ENCODE measurements at regions not wholly inside any gene's neighbourhood (a gene's known extent, or its start where the extent isn't known, plus 50 kb on each side); places are given as distances from the start of the nearest gene placed in this dataset.

DNA sequence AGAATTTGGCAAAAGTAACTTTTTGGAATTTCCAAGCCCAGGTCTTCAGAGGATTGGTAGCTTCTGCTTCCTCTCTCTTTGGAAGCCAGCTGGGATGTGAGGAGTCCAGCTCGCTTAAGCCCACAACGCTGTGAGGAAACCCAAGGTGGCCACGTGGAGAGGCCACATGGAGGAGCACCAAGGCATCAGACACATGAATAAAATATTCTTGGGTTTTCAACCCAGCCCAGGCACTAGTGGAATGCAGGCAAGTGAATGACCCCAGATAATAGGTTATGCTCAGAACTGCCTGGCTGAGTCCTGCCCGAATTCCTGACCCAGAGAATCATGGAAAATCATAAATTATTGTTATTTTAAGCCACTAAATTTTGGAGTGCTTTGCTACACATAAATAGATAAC is 119.7 kb upstream of the PARP11 start (continued):
- TF ChIP-seq CBX1 (IDR thresholded peaks at IDR 0.05; ENCODE audit: low read depth) = no peak
- TF ChIP-seq CHD4 (IDR thresholded peaks at IDR 0.05; ENCODE audit: borderline replicate concordance, low read length) = no peak

DNA sequence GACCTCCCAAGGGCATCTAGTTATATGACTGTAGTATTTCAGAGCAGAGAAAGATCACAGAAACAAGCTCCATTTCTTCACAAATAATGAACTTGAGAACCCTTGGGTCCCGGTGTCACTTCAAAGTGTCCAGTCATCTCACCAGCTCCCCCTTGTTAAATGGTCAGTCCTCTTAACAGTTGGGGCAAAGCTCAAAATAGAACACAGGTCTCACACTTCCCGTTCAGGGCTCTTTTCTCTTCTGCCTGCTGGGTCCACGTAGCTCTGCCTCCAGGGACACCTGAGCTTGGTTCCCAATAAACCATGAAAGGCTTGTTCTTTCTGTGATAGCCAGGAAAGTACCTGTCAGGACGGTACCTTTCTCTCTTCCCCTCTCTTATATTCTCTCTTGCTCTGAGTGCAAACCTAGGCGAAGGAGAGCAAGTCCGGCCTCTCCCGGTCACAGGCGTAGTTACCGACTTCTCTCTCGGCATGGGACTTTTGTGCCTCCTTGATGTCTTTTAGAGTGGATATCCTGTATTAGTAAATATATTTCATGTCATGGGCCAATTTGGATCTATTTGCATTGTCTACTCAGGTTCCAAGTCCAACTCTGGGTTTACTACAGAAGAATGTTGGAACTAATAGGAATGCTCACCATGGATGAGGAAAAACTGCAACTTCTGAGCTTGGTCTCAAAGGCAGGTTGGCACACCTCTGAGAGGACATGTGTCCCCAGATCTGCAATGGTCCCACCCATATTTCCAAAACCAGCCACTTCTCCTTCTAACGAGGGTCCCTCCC is 118.8 kb upstream of the PARP11 start:
- H3K9me3 ChIP-seq (ENCODE audit: low read length) = no peaks in the 10 kb centered on the region
- CTCF ChIA-PET (ENCODE audit: low intra/inter-chr PET ratio, low total read pairs) = interaction anchor here (1.2 to 5.9 kb wide), 2 partner anchors 45 to 107 kb away, joined by 3 to 85 read pairs; no protein-coding TSS in a partner anchor
- ATAC-seq = peak; percentile 84
- H2AFZ ChIP-seq (ENCODE audit: low read length) = peak overlapping the region; percentile 93
- H3K79me2 ChIP-seq (ENCODE audit: insufficient read depth, low read length) = no peaks in the 10 kb centered on the region
- peak overlapping the region; percentile 66 for H3K27ac ChIP-seq (ENCODE audit: extremely low read length, insufficient read depth, low read length)
- H3K27me3 ChIP-seq (ENCODE audit: control insufficient read depth in 1 of 2, insufficient read depth in 2 of 2, low read length in 2 of 2) = no peaks in the 10 kb centered on the region
- WGBS (ENCODE audit: low lambda C conversion rate) = 4% methylated on average over 11 of the region's 11 CpGs
- H3K4me1 ChIP-seq (ENCODE audit: insufficient read depth, low read length) = peaks cover 39% of the 10 kb centered on the region
- POLR2A ChIA-PET = interaction anchor here (1.0 to 3.4 kb wide), 5 partner anchors 19 to 280 kb away, joined by 3 to 30 read pairs (median 5); no protein-coding TSS in a partner anchor
- H3K4me2 ChIP-seq (ENCODE audit: low read depth, low read length) = peak overlapping the region; percentile 89
- peak; percentile 64 for FAIRE-seq
- intact Hi-C loops (cut with micrococcal nuclease; ENCODE audit: unreplicated experiment) = loop anchor here (2.0 kb wide), 1 partner anchor 107 kb away; no protein-coding TSS in a partner anchor
- no peaks in the 10 kb centered on the region for H4K20me1 ChIP-seq (ENCODE audit: insufficient read depth, low read length)
- no peaks in the 10 kb centered on the region for H3K36me3 ChIP-seq (replicated peaks in 1 of 2; ENCODE audit: control insufficient read depth in 1 of 2, insufficient read depth in 2 of 2, low read length in 2 of 2)
- in situ Hi-C loops (cut with HindIII; ENCODE audit: extremely low pct_ligation_motif_present, low pct_unique_long_range_greater_than_20kb) = loop anchor here (5.0 kb wide), 2 partner anchors 45 to 285 kb away; no protein-coding TSS in a partner anchor
- H3K4me3 ChIP-seq (replicated peaks in 1 of 3; ENCODE audit: insufficient read depth in 1 of 3, low read depth in 2 of 3, low read length in 3 of 3) = peak overlapping the region; percentile 20 to 53 (median 30)
- BruUV-seq (replicated peaks) = TSS peak; percentile 71
- H3K9ac ChIP-seq (ENCODE audit: insufficient read depth, low read depth, low read length) = peak overlapping the region; percentile 51
- DNase-seq (ENCODE audit: low spot score) = peak; percentile 80
- TF ChIP-seq KLF13 (CRISPR knock-in tag; IDR thresholded peaks at IDR 0.05) (no peak), SP4 (CRISPR knock-in tag; IDR thresholded peaks at IDR 0.05) (no peak), ZFY (CRISPR knock-in tag; IDR thresholded peaks at IDR 0.05) (no peak), NBN (conservative IDR thresholded peaks at IDR 0.05) (no peak)
- TF ChIP-seq, protein P1, sequence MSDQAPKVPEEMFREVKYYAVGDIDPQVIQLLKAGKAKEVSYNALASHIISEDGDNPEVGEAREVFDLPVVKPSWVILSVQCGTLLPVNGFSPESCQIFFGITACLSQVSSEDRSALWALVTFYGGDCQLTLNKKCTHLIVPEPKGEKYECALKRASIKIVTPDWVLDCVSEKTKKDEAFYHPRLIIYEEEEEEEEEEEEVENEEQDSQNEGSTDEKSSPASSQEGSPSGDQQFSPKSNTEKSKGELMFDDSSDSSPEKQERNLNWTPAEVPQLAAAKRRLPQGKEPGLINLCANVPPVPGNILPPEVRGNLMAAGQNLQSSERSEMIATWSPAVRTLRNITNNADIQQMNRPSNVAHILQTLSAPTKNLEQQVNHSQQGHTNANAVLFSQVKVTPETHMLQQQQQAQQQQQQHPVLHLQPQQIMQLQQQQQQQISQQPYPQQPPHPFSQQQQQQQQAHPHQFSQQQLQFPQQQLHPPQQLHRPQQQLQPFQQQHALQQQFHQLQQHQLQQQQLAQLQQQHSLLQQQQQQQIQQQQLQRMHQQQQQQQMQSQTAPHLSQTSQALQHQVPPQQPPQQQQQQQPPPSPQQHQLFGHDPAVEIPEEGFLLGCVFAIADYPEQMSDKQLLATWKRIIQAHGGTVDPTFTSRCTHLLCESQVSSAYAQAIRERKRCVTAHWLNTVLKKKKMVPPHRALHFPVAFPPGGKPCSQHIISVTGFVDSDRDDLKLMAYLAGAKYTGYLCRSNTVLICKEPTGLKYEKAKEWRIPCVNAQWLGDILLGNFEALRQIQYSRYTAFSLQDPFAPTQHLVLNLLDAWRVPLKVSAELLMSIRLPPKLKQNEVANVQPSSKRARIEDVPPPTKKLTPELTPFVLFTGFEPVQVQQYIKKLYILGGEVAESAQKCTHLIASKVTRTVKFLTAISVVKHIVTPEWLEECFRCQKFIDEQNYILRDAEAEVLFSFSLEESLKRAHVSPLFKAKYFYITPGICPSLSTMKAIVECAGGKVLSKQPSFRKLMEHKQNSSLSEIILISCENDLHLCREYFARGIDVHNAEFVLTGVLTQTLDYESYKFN (CRISPR knock-in tag; conservative IDR thresholded peaks at IDR 0.05) = 0 out of 2 replicates have a peak, but pooled peaks have one; percentile 20
- TF ChIP-seq, protein P2, sequence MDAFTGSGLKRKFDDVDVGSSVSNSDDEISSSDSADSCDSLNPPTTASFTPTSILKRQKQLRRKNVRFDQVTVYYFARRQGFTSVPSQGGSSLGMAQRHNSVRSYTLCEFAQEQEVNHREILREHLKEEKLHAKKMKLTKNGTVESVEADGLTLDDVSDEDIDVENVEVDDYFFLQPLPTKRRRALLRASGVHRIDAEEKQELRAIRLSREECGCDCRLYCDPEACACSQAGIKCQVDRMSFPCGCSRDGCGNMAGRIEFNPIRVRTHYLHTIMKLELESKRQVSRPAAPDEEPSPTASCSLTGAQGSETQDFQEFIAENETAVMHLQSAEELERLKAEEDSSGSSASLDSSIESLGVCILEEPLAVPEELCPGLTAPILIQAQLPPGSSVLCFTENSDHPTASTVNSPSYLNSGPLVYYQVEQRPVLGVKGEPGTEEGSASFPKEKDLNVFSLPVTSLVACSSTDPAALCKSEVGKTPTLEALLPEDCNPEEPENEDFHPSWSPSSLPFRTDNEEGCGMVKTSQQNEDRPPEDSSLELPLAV (CRISPR knock-in tag; conservative IDR thresholded peaks at IDR 0.05; ENCODE audit: low read depth) = no peak
- TF ChIP-seq, protein P3, sequence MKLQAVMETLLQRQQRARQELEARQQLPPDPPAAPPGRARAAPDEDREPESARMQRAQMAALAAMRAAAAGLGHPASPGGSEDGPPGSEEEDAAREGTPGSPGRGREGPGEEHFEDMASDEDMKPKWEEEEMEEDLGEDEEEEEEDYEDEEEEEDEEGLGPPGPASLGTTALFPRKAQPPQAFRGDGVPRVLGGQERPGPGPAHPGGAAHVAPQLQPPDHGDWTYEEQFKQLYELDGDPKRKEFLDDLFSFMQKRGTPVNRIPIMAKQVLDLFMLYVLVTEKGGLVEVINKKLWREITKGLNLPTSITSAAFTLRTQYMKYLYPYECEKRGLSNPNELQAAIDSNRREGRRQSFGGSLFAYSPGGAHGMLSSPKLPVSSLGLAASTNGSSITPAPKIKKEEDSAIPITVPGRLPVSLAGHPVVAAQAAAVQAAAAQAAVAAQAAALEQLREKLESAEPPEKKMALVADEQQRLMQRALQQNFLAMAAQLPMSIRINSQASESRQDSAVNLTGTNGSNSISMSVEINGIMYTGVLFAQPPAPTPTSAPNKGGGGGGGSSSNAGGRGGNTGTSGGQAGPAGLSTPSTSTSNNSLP (IDR thresholded peaks at IDR 0.05; ENCODE audit: low read depth, low read length) = peak; percentile 53; the same call in 1 of the 2 replicates
- TF ChIP-seq, protein P4, sequence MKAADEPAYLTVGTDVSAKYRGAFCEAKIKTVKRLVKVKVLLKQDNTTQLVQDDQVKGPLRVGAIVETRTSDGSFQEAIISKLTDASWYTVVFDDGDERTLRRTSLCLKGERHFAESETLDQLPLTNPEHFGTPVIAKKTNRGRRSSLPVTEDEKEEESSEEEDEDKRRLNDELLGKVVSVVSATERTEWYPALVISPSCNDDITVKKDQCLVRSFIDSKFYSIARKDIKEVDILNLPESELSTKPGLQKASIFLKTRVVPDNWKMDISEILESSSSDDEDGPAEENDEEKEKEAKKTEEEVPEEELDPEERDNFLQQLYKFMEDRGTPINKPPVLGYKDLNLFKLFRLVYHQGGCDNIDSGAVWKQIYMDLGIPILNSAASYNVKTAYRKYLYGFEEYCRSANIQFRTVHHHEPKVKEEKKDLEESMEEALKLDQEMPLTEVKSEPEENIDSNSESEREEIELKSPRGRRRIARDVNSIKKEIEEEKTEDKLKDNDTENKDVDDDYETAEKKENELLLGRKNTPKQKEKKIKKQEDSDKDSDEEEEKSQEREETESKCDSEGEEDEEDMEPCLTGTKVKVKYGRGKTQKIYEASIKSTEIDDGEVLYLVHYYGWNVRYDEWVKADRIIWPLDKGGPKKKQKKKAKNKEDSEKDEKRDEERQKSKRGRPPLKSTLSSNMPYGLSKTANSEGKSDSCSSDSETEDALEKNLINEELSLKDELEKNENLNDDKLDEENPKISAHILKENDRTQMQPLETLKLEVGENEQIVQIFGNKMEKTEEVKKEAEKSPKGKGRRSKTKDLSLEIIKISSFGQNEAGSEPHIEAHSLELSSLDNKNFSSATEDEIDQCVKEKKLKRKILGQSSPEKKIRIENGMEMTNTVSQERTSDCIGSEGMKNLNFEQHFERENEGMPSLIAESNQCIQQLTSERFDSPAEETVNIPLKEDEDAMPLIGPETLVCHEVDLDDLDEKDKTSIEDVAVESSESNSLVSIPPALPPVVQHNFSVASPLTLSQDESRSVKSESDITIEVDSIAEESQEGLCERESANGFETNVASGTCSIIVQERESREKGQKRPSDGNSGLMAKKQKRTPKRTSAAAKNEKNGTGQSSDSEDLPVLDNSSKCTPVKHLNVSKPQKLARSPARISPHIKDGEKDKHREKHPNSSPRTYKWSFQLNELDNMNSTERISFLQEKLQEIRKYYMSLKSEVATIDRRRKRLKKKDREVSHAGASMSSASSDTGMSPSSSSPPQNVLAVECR (CRISPR knock-in tag; IDR thresholded peaks at IDR 0.05; ENCODE audit: borderline replicate concordance) = peak; percentile 19; the same call in 1 of the 2 replicates
